ENCODE measurements at regions not wholly inside any gene's neighbourhood (a gene's known extent, or its start where the extent isn't known, plus 50 kb on each side); places are given as distances from the start of the nearest gene placed in this dataset.

GRCh38 chr12:107144441-107144840, 51.1 kb upstream of the CRY1 start:
- Histone ChIP-seq H2AK5ac (ENCODE audit: insufficient read length, low read length) (no peak overlapping the region), H3K23ac (ENCODE audit: insufficient read length, low read depth, low read length) (no peak overlapping the region), H3K27me3 (ENCODE audit: insufficient read depth, low read length) (no peaks in the 10 kb centered on the region), H3K4ac (ENCODE audit: low read depth, low read length) (no peak overlapping the region), H3K4me1 (ENCODE audit: insufficient read depth, low read length) (no peaks in the 10 kb centered on the region), H3K14ac (ENCODE audit: insufficient read depth, low read length) (no peak overlapping the region), H3K9ac (ENCODE audit: extremely low read depth, insufficient read length, low read length) (no peak overlapping the region), H2BK12ac (ENCODE audit: insufficient read length, low read depth, low read length) (no peak overlapping the region), H3K56ac (ENCODE audit: insufficient read length, low read depth, low read length) (no peak overlapping the region), H4K8ac (replicated peaks; ENCODE audit: insufficient read length, low read depth, low read length) (no peak overlapping the region), H3K27ac (ENCODE audit: insufficient read length, low read depth, low read length) (no peak overlapping the region), H3K23me2 (ENCODE audit: insufficient read length, low read depth, low read length, poor library complexity, severe bottlenecking) (no peaks in the 10 kb centered on the region), H2BK20ac (ENCODE audit: low read depth, low read length, poor library complexity, severe bottlenecking) (no peak overlapping the region), H2AFZ (ENCODE audit: low read length) (no peak overlapping the region), H4K5ac (ENCODE audit: insufficient read length, low read depth, low read length) (no peak overlapping the region), H4K20me1 (ENCODE audit: control insufficient read depth, insufficient read depth, insufficient read length) (no peaks in the 10 kb centered on the region), H3K18ac (ENCODE audit: insufficient read length, low read depth, low read length) (no peak overlapping the region), H3K79me1 (ENCODE audit: insufficient read depth, low read depth, low read length, poor library complexity, severe bottlenecking) (no peaks in the 10 kb centered on the region), H3K4me2 (ENCODE audit: insufficient read depth, insufficient read length, low read length) (no peak overlapping the region), H3K9me3 (ENCODE audit: control insufficient read depth, low read depth, low read length) (no peaks in the 10 kb centered on the region), H2BK120ac (ENCODE audit: low read depth, low read length, poor library complexity, severe bottlenecking) (no peak overlapping the region), H3K79me2 (ENCODE audit: insufficient read depth, low read length) (no peaks in the 10 kb centered on the region), H4K91ac (ENCODE audit: insufficient read length, low read depth, low read length) (no peak overlapping the region), H2BK5ac (ENCODE audit: insufficient read length, low read length) (no peak overlapping the region), H2BK15ac (ENCODE audit: low read depth, low read length) (no peak overlapping the region), H3T11ph (ENCODE audit: low read length) (no peak overlapping the region)
- no CpG with 5 or more reads among the region's 7 CpGs for WGBS (ENCODE audit: extremely low coverage, insufficient read length, low lambda C conversion rate)
- no peak overlapping the region for H3K4me3 Mint-ChIP-seq
- no peaks in the 10 kb centered on the region; the same call in 1 of the 2 replicates for H3K27me3 Mint-ChIP-seq (ENCODE audit: low read depth)
- no peak overlapping the region for H3K27ac Mint-ChIP-seq
- H3K36me3 Mint-ChIP-seq (ENCODE audit: insufficient read depth in 1 of 3, low read depth in 3 of 3), result no peaks in the 10 kb centered on the region
- H3K4me1 Mint-ChIP-seq, result peaks cover 2 to 7% of the 10 kb centered on the region in 2 experiments; a peak in 3 of 4 replicates
- no peaks in the 10 kb centered on the region; a peak in 1 of 5 replicates for H3K9me3 Mint-ChIP-seq
- DNase-seq, result no peak
- no peak for TF ChIP-seq CTCF (conservative IDR thresholded peaks at IDR 0.05)

Measured in H9 (cell line).